ENCODE measurements at regions not wholly inside any gene's neighbourhood (a gene's known extent, or its start where the extent isn't known, plus 50 kb on each side); places are given as distances from the start of the nearest gene placed in this dataset.
A peak's percentile ranks its signal among the peaks of the same experiment; 100 is the strongest.

- Histone ChIP-seq H3K4me3 (ENCODE audit: low read length) (no peak overlapping the region), H3K9me3 (replicated peaks; ENCODE audit: low read length) (no peaks in the 10 kb centered on the region), H3K27me3 (ENCODE audit: control insufficient read depth, insufficient read depth, low read length) (no peaks in the 10 kb centered on the region), H3K4me2 (ENCODE audit: low read length) (no peak overlapping the region), H3K4me1 (ENCODE audit: control insufficient read depth, insufficient read depth, low read length) (peaks cover 11% of the 10 kb centered on the region), H3K36me3 (ENCODE audit: insufficient read depth, low read length) (no peaks in the 10 kb centered on the region), H3K9ac (ENCODE audit: low read depth, low read length) (no peak overlapping the region)
Measured at GRCh38 chr7:12785473-12785872, 98.0 kb downstream of the ARL4A start.

GRCh38 chr7:12786494-12786893 is 99.1 kb downstream of the ARL4A start:
- H3K4me2 ChIP-seq (ENCODE audit: low read length), result no peak overlapping the region
- no peaks in the 10 kb centered on the region for H3K9me3 ChIP-seq (replicated peaks; ENCODE audit: low read length)
- H3K4me3 ChIP-seq (ENCODE audit: low read length), result no peak overlapping the region
- no peaks in the 10 kb centered on the region for H3K27me3 ChIP-seq (ENCODE audit: control insufficient read depth, insufficient read depth, low read length)
- no peaks in the 10 kb centered on the region for H3K36me3 ChIP-seq (ENCODE audit: insufficient read depth, low read length)
- peaks cover 11% of the 10 kb centered on the region for H3K4me1 ChIP-seq (ENCODE audit: control insufficient read depth, insufficient read depth, low read length)
- no peak overlapping the region for H3K9ac ChIP-seq (ENCODE audit: low read depth, low read length)

GRCh38 chr7:12788171-12788570 is 100.7 kb downstream of the ARL4A start:
- no peaks in the 10 kb centered on the region for H3K9me3 ChIP-seq (replicated peaks; ENCODE audit: low read length)
- H3K4me1 ChIP-seq (ENCODE audit: control insufficient read depth, insufficient read depth, low read length), result peaks cover 11% of the 10 kb centered on the region
- no peaks in the 10 kb centered on the region for H3K36me3 ChIP-seq (ENCODE audit: insufficient read depth, low read length)
- no peaks in the 10 kb centered on the region for H3K27me3 ChIP-seq (ENCODE audit: control insufficient read depth, insufficient read depth, low read length)
- H3K9ac ChIP-seq (ENCODE audit: low read depth, low read length), result no peak overlapping the region
- no peak overlapping the region for H3K4me2 ChIP-seq (ENCODE audit: low read length)
- H3K4me3 ChIP-seq (ENCODE audit: low read length), result no peak overlapping the region

GRCh38 chr7:12788591-12788990 is 101.2 kb downstream of the ARL4A start:
- Histone ChIP-seq H3K4me3 (ENCODE audit: low read length) (no peak overlapping the region), H3K4me1 (ENCODE audit: control insufficient read depth, insufficient read depth, low read length) (peaks cover 6% of the 10 kb centered on the region), H3K36me3 (ENCODE audit: insufficient read depth, low read length) (no peaks in the 10 kb centered on the region), H3K4me2 (ENCODE audit: low read length) (no peak overlapping the region), H3K27me3 (ENCODE audit: control insufficient read depth, insufficient read depth, low read length) (no peaks in the 10 kb centered on the region), H3K9me3 (replicated peaks; ENCODE audit: low read length) (no peaks in the 10 kb centered on the region), H3K9ac (ENCODE audit: low read depth, low read length) (no peak overlapping the region)

GRCh38 chr7:12794722-12795302 is 107.4 kb downstream of the ARL4A start:
- H3K4me1 ChIP-seq (ENCODE audit: control insufficient read depth, insufficient read depth, low read length), result no peaks in the 10 kb centered on the region
- no peak overlapping the region for H3K9ac ChIP-seq (ENCODE audit: low read depth, low read length)
- no peaks in the 10 kb centered on the region for H3K9me3 ChIP-seq (replicated peaks; ENCODE audit: low read length)

GRCh38 chr7:12796397-12797127 is 109.1 kb downstream of the ARL4A start:
- no peaks in the 10 kb centered on the region for H3K9me3 ChIP-seq (replicated peaks; ENCODE audit: low read length)
- H3K9ac ChIP-seq (ENCODE audit: low read depth, low read length), result no peak overlapping the region
- no peaks in the 10 kb centered on the region for H3K36me3 ChIP-seq (ENCODE audit: insufficient read depth, low read length)
- H3K4me1 ChIP-seq (ENCODE audit: control insufficient read depth, insufficient read depth, low read length), result peaks cover 7% of the 10 kb centered on the region
- H3K4me2 ChIP-seq (ENCODE audit: low read length), result no peak overlapping the region
- no peak overlapping the region for H3K4me3 ChIP-seq (ENCODE audit: low read length)
- no peaks in the 10 kb centered on the region for H3K27me3 ChIP-seq (ENCODE audit: control insufficient read depth, insufficient read depth, low read length)

More at GRCh38 chr7:12794722-12795302, 107.4 kb downstream of the ARL4A start:
- no peak overlapping the region for H3K4me3 ChIP-seq (ENCODE audit: low read length)
- no peaks in the 10 kb centered on the region for H3K27me3 ChIP-seq (ENCODE audit: control insufficient read depth, insufficient read depth, low read length)
- no peak overlapping the region for H3K4me2 ChIP-seq (ENCODE audit: low read length)
- no peaks in the 10 kb centered on the region for H3K36me3 ChIP-seq (ENCODE audit: insufficient read depth, low read length)

- Histone ChIP-seq H3K4me1 (ENCODE audit: control insufficient read depth, insufficient read depth, low read length) (peaks cover 7% of the 10 kb centered on the region), H3K9ac (ENCODE audit: low read depth, low read length) (no peak overlapping the region), H3K9me3 (replicated peaks; ENCODE audit: low read length) (no peaks in the 10 kb centered on the region), H3K36me3 (ENCODE audit: insufficient read depth, low read length) (no peaks in the 10 kb centered on the region), H3K27me3 (ENCODE audit: control insufficient read depth, insufficient read depth, low read length) (no peaks in the 10 kb centered on the region), H3K4me2 (ENCODE audit: low read length) (peak overlapping the region; percentile 17), H3K4me3 (ENCODE audit: low read length) (no peak overlapping the region)
Measured at GRCh38 chr7:12800486-12800885, 113.1 kb downstream of the ARL4A start.

- Histone ChIP-seq H3K9me3 (replicated peaks; ENCODE audit: low read length) (no peaks in the 10 kb centered on the region), H3K27me3 (ENCODE audit: control insufficient read depth, insufficient read depth, low read length) (no peaks in the 10 kb centered on the region), H3K9ac (ENCODE audit: low read depth, low read length) (no peak overlapping the region), H3K36me3 (ENCODE audit: insufficient read depth, low read length) (no peaks in the 10 kb centered on the region), H3K4me2 (ENCODE audit: low read length) (no peak overlapping the region), H3K4me1 (ENCODE audit: control insufficient read depth, insufficient read depth, low read length) (peaks cover 7% of the 10 kb centered on the region), H3K4me3 (ENCODE audit: low read length) (no peak overlapping the region)
Measured at GRCh38 chr7:12801107-12801506, 113.7 kb downstream of the ARL4A start.

- no peak overlapping the region for H3K4me2 ChIP-seq (ENCODE audit: low read length)
- no peaks in the 10 kb centered on the region for H3K9me3 ChIP-seq (replicated peaks; ENCODE audit: low read length)
- no peak overlapping the region for H3K9ac ChIP-seq (ENCODE audit: low read depth, low read length)
- no peaks in the 10 kb centered on the region for H3K36me3 ChIP-seq (ENCODE audit: insufficient read depth, low read length)
- H3K4me1 ChIP-seq (ENCODE audit: control insufficient read depth, insufficient read depth, low read length), result peaks cover 7% of the 10 kb centered on the region
- no peaks in the 10 kb centered on the region for H3K27me3 ChIP-seq (ENCODE audit: control insufficient read depth, insufficient read depth, low read length)
- no peak overlapping the region for H3K4me3 ChIP-seq (ENCODE audit: low read length)
Measured at GRCh38 chr7:12802070-12802469, 114.6 kb downstream of the ARL4A start.

GRCh38 chr7:12803542-12803941 is 116.1 kb downstream of the ARL4A start:
- Histone ChIP-seq H3K36me3 (ENCODE audit: insufficient read depth, low read length) (no peaks in the 10 kb centered on the region), H3K4me2 (ENCODE audit: low read length) (no peak overlapping the region), H3K4me1 (ENCODE audit: control insufficient read depth, insufficient read depth, low read length) (peaks cover 7% of the 10 kb centered on the region), H3K27me3 (ENCODE audit: control insufficient read depth, insufficient read depth, low read length) (no peaks in the 10 kb centered on the region), H3K9me3 (replicated peaks; ENCODE audit: low read length) (no peaks in the 10 kb centered on the region), H3K4me3 (ENCODE audit: low read length) (no peak overlapping the region), H3K9ac (ENCODE audit: low read depth, low read length) (no peak overlapping the region)

- Histone ChIP-seq H3K4me3 (ENCODE audit: low read length) (no peak overlapping the region), H3K27me3 (ENCODE audit: control insufficient read depth, insufficient read depth, low read length) (no peaks in the 10 kb centered on the region), H3K4me2 (ENCODE audit: low read length) (no peak overlapping the region), H3K9me3 (replicated peaks; ENCODE audit: low read length) (no peaks in the 10 kb centered on the region), H3K4me1 (ENCODE audit: control insufficient read depth, insufficient read depth, low read length) (peaks cover 4% of the 10 kb centered on the region), H3K9ac (ENCODE audit: low read depth, low read length) (no peak overlapping the region), H3K36me3 (ENCODE audit: insufficient read depth, low read length) (no peaks in the 10 kb centered on the region)
Measured at GRCh38 chr7:12805518-12805928, 118.1 kb downstream of the ARL4A start.

- no peak overlapping the region for H3K4me3 ChIP-seq (ENCODE audit: low read length)
- no peaks in the 10 kb centered on the region for H3K9me3 ChIP-seq (replicated peaks; ENCODE audit: low read length)
- no peak overlapping the region for H3K4me2 ChIP-seq (ENCODE audit: low read length)
- no peak overlapping the region for H3K9ac ChIP-seq (ENCODE audit: low read depth, low read length)
- H3K27me3 ChIP-seq (ENCODE audit: control insufficient read depth, insufficient read depth, low read length), result no peaks in the 10 kb centered on the region
- no peaks in the 10 kb centered on the region for H3K36me3 ChIP-seq (ENCODE audit: insufficient read depth, low read length)
- H3K4me1 ChIP-seq (ENCODE audit: control insufficient read depth, insufficient read depth, low read length), result peaks cover under 1% of the 10 kb centered on the region
Measured at GRCh38 chr7:12805957-12806356, 118.5 kb downstream of the ARL4A start.
